Upper lobe of left lung (tissue), 4 donors: ENCODE measurements at regions not wholly inside any gene's neighbourhood (a gene's known extent, or its start where the extent isn't known, plus 50 kb on each side); places are given as distances from the start of the nearest gene placed in this dataset.

Source experiments
- EP300 ChIP-seq, 4 donors: sonication (generic); formaldehyde crosslinking; IDR thresholded peaks; one replicate each; pipeline ENCODE4 v1.5.1; 2017; ENCODE audit warnings: antibody characterized with exemption in 4 of 4, control low read depth in 2 of 4
- POLR2A ChIP-seq, 4 donors: fragments of 450-650 bp; IDR thresholded peaks; one replicate each; pipeline ENCODE4 v1.5.1; 2016 to 2017; ENCODE audit warnings: antibody characterized with exemption in 4 of 4, mild to moderate bottlenecking in 2 of 4
- POLR2AphosphoS5 ChIP-seq, 2 donors: sonication (generic); formaldehyde crosslinking; IDR thresholded peaks; one replicate each; pipeline ENCODE4 v1.5.1; 2017; ENCODE audit warnings: antibody characterized with exemption in 2 of 2
- TF ChIP-seq, protein P1 (sequence below), 6 experiments: fragments of 450-650 bp in 4 of 6; fragments of 200-600 bp in 2 of 6; sonication (generic) in 2 of 6; IDR thresholded peaks; one replicate each; pipeline ENCODE4 v1.5.1; 2016 to 2019; ENCODE audit warnings: antibody characterized with exemption in 6 of 6

DNA sequence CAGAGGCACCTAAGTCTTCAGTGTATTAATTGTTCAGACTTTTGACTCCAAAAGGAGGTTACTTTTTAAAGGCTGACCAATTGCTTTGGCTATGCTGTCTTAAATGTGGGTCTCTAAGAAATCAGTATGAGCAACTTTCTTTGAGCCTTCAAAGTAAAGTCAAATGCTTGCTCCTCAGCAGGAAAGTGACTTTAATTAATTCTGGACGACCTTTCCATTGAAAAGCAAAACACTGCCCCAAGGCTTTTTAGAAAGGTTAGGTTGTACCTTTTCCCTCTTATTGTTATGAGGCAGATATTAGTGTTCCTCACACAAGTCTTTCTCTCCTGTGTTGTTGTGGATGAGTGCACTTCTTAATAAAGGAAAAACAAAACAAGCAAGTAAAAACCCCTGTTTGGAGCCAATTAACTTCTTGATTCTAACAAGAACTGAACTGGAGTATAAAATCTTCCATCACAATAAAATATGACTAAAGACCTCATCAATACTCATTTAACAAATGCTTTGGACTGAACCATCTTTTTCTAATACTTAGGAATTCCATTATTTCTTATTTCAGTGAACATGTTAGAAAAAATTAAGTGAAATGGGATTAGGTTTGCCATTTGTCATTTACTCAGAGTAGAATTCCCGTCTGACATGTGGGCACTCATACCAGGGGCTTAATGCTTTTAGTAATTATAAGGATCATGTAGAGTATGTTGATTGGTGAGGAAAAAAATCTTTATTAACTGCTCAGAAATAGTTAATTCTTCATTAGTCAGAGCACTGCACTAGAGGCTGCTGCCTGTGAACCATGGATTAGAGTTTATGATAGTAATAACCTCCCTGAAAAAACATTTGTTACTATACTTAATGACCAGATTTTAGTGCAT lies 159.1 kb upstream of the ZNF608 start:
- TF ChIP-seq, protein P1, sequence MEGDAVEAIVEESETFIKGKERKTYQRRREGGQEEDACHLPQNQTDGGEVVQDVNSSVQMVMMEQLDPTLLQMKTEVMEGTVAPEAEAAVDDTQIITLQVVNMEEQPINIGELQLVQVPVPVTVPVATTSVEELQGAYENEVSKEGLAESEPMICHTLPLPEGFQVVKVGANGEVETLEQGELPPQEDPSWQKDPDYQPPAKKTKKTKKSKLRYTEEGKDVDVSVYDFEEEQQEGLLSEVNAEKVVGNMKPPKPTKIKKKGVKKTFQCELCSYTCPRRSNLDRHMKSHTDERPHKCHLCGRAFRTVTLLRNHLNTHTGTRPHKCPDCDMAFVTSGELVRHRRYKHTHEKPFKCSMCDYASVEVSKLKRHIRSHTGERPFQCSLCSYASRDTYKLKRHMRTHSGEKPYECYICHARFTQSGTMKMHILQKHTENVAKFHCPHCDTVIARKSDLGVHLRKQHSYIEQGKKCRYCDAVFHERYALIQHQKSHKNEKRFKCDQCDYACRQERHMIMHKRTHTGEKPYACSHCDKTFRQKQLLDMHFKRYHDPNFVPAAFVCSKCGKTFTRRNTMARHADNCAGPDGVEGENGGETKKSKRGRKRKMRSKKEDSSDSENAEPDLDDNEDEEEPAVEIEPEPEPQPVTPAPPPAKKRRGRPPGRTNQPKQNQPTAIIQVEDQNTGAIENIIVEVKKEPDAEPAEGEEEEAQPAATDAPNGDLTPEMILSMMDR (IDR thresholded peaks at IDR 0.05), result no peak
- no peak for TF ChIP-seq POLR2A (IDR thresholded peaks at IDR 0.05)
- TF ChIP-seq POLR2AphosphoS5 (IDR thresholded peaks at IDR 0.05), result no peak
- no peak for TF ChIP-seq EP300 (IDR thresholded peaks at IDR 0.05)
